Prostate gland (tissue), 2 donors: ENCODE measurements at regions not wholly inside any gene's neighbourhood (a gene's known extent, or its start where the extent isn't known, plus 50 kb on each side); places are given as distances from the start of the nearest gene placed in this dataset.

Experiments
- DNase-seq: peaks from one replicate; pipeline ENCODE4 v3.0.0-alpha.2; 2019; ENCODE audit warnings: low spot score
- H3K27ac ChIP-seq, 2 donors: fragments of 200-600 bp; sonication (generic); 2 replicates each; pipeline ENCODE4 v1.5.1; 2017 to 2019
- H3K27me3 ChIP-seq: fragments of 200-600 bp; sonication (generic); replicated peaks from 2 replicates; pipeline ENCODE4 v1.5.1; 2019; ENCODE audit not compliant: insufficient read depth
- H3K36me3 ChIP-seq, 2 donors: fragments of 200-600 bp; sonication (generic); 1 replicate in 1 of 2; 2 replicates in 1 of 2; pipeline versions ENCODE4 v1.5.1 to v1.8.1; 2017 to 2019
- H3K4me1 ChIP-seq: fragments of 200-600 bp; sonication (generic); replicated peaks from 2 replicates; pipeline ENCODE4 v1.5.1; 2019
- H3K4me3 ChIP-seq, 2 donors: fragments of 200-600 bp; sonication (generic); 2 replicates each; pipeline ENCODE4 v1.5.1; 2017 to 2019
- H3K9me3 ChIP-seq: fragments of 200-600 bp; sonication (generic); 2 replicates; pipeline ENCODE4 v1.5.1; 2017
- CTCF ChIP-seq, 4 experiments: fragments of 200-600 bp in 2 of 4; fragments of 450-650 bp in 2 of 4; sonication (generic) in 2 of 4; IDR thresholded peaks; 1 replicate in 3 of 4; 2 replicates in 1 of 4; pipeline ENCODE4 v1.5.1; 2016 to 2019; ENCODE audit warnings: antibody characterized with exemption in 4 of 4, mild to moderate bottlenecking in 2 of 4, moderate library complexity in 2 of 4
- POLR2A ChIP-seq: fragments of 450-650 bp; IDR thresholded peaks from one replicate; pipeline ENCODE4 v1.6.1; 2016; ENCODE audit warnings: antibody characterized with exemption, mild to moderate bottlenecking
- POLR2AphosphoS5 ChIP-seq: sonication (generic); formaldehyde crosslinking; IDR thresholded peaks from one replicate; pipeline ENCODE4 v1.6.1; 2017; ENCODE audit warnings: antibody characterized with exemption
- WGBS: methylation state at CpG from one replicate; pipeline ENCODE4 v1.1.5; 2018; 5-methylcytosine and 5-hydroxymethylcytosine counted together
- intact Hi-C: fragments of 100-400 bp; cut with DNase I; formaldehyde crosslinking; loops from one replicate; pipeline ENCODE4 v1.14.2; 2022

DNA sequence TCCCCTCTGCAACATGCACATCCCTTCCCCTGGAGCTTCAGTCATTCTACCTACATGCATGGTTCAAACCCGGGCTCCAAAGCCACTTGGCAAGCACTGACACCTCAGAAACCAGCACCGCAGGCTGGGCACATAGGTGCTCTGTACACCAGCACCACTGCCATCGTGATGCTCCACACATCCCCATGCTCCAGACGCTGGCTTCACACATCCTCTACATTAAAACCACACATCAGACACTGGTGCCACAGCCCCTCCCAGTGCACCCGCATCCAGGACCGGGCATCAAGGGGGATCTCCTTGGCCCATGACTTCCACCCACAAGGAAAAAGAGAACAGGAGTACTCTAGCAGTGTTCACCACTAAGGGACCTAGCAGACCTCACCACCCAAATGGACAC, 787.7 kb downstream of the CDH18 start:
- Histone ChIP-seq H3K4me3 (no peak overlapping the region), H3K9me3 (no peaks in the 10 kb centered on the region), H3K27me3 (no peaks in the 10 kb centered on the region), H3K36me3 (no peaks in the 10 kb centered on the region), H3K4me1 (no peaks in the 10 kb centered on the region), H3K27ac (no peak overlapping the region)
- DNase-seq = no peak
- TF ChIP-seq POLR2AphosphoS5 = no peak
- no peak for TF ChIP-seq POLR2A
- no peak for TF ChIP-seq CTCF (IDR thresholded peaks at IDR 0.05)
- 100% methylated on average over 6 of the region's 6 CpGs for WGBS
- intact Hi-C loops = no loop called here

GRCh38 chr5:19208397-19208796, 779.6 kb downstream of the CDH18 start:
- H3K36me3 ChIP-seq = no peaks in the 10 kb centered on the region
- no peaks in the 10 kb centered on the region for H3K4me1 ChIP-seq
- no peak overlapping the region for H3K27ac ChIP-seq
- no peak overlapping the region for H3K4me3 ChIP-seq
- TF ChIP-seq POLR2A (no peak), POLR2AphosphoS5 (no peak), CTCF (IDR thresholded peaks at IDR 0.05) (no peak)
- 86% methylated on average over 4 of the region's 4 CpGs for WGBS
- no peaks in the 10 kb centered on the region for H3K27me3 ChIP-seq
- DNase-seq = no peak
- intact Hi-C loops = no loop called here
- H3K9me3 ChIP-seq = no peaks in the 10 kb centered on the region

DNA sequence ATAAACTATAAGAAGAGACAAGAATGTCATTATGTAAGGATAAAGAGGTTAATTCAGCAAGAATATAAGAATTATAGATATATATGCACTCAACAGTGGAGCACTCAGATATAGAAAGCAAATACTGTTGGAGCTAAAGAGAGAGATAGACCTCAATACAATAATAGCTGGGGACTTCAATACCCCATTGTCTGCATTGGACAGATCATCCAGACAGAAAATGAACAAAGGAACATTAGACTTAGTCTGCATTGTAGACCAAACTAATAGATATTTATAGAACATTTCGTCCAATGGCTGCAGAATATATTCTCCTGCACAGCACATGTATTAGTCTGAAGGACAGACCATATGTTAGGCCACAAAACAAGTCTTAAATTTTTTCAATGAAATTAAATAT, 777.1 kb downstream of the CDH18 start:
- no peaks in the 10 kb centered on the region for H3K36me3 ChIP-seq
- DNase-seq = no peak
- TF ChIP-seq POLR2A (no peak), CTCF (IDR thresholded peaks at IDR 0.05) (no peak), POLR2AphosphoS5 (no peak)
- no peak overlapping the region for H3K27ac ChIP-seq
- no peaks in the 10 kb centered on the region for H3K9me3 ChIP-seq
- WGBS = 83% methylated on average over 1 of the region's 1 CpG
- intact Hi-C loops = no loop called here
- no peaks in the 10 kb centered on the region for H3K27me3 ChIP-seq
- no peak overlapping the region for H3K4me3 ChIP-seq
- no peaks in the 10 kb centered on the region for H3K4me1 ChIP-seq

GRCh38 chr5:19229179-19229835, 758.7 kb downstream of the CDH18 start:
- intact Hi-C loops = no loop called here
- no peaks in the 10 kb centered on the region for H3K36me3 ChIP-seq
- no peaks in the 10 kb centered on the region for H3K9me3 ChIP-seq
- H3K4me3 ChIP-seq = no peak overlapping the region
- DNase-seq = no peak
- no peak overlapping the region for H3K27ac ChIP-seq
- TF ChIP-seq POLR2AphosphoS5 = no peak
- TF ChIP-seq POLR2A = no peak
- TF ChIP-seq CTCF (IDR thresholded peaks at IDR 0.05) = no peak
- H3K4me1 ChIP-seq = no peaks in the 10 kb centered on the region
- WGBS = 96% methylated on average over 3 of the region's 3 CpGs
- peaks cover 3% of the 10 kb centered on the region for H3K27me3 ChIP-seq

DNA sequence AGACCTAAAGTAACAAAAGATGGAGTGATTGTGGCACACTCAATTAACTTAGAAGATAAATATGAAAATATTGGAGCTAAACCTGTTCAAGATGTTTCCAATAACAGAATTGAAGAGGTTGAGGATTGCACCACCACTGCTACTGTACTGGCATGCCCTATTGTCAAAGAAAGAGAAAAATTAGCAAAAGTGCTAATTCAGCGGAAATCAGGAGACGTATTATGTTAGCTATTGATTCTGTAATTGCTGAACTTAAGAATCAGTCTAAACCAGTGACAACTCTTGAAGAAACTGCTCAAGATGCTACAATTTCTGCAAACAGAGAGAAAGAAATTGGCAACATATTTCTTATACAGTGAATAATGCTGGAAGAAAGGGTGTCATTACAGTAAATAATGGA, 754.4 kb downstream of the CDH18 start:
- WGBS = 88% methylated on average over 2 of the region's 2 CpGs
- peaks cover 3% of the 10 kb centered on the region for H3K27me3 ChIP-seq
- H3K9me3 ChIP-seq = no peaks in the 10 kb centered on the region
- no peak for DNase-seq
- H3K4me3 ChIP-seq = no peak overlapping the region
- no peaks in the 10 kb centered on the region for H3K36me3 ChIP-seq
- intact Hi-C loops = no loop called here
- no peaks in the 10 kb centered on the region for H3K4me1 ChIP-seq
- H3K27ac ChIP-seq = no peak overlapping the region
- TF ChIP-seq CTCF (IDR thresholded peaks at IDR 0.05) (no peak), POLR2AphosphoS5 (no peak), POLR2A (no peak)
